Mucosa of descending colon (tissue), 3 donors: ENCODE measurements at regions not wholly inside any gene's neighbourhood (a gene's known extent, or its start where the extent isn't known, plus 50 kb on each side); places are given as distances from the start of the nearest gene placed in this dataset.

Source experiments
- ATAC-seq: fragments of 200-7000 bp; cut with Tn5 transposase; one replicate; pipeline ENCODE4 v1.9.1; 2020; ENCODE audit warnings: mild to moderate bottlenecking, moderate library complexity
- DNase-seq, 3 donors: peaks; one replicate each; pipeline ENCODE4 v3.0.0-alpha.2; 2020
- H3K36me3 ChIP-seq: fragments of 200-600 bp; one replicate; pipeline ENCODE4 v1.8.0; 2021; ENCODE audit warnings: low read depth, mild to moderate bottlenecking
- H3K4me1 ChIP-seq: fragments of 200-600 bp; one replicate; pipeline ENCODE4 v1.8.0; 2021; ENCODE audit warnings: low read depth, mild to moderate bottlenecking
- H3K4me3 ChIP-seq: fragments of 200-600 bp; one replicate; pipeline ENCODE4 v1.8.0; 2021; ENCODE audit warnings: mild to moderate bottlenecking
- H3K9me3 ChIP-seq: fragments of 200-600 bp; one replicate; pipeline ENCODE4 v1.8.0; 2021; ENCODE audit warnings: mild to moderate bottlenecking
- CTCF ChIP-seq: fragments of 200-600 bp; IDR thresholded peaks from one replicate; pipeline ENCODE4 v1.8.0; 2022; ENCODE audit warnings: antibody characterized with exemption, mild to moderate bottlenecking
- intact Hi-C, 2 donors: fragments of 100-400 bp; cut with DNase I in 1 of 2; cut with micrococcal nuclease in 1 of 2; formaldehyde crosslinking; loops; one replicate each; pipeline versions ENCODE4 v1.11.0 to v1.11.1; 2022; cut with DNase I, micrococcal nuclease
- donor health status: DM: no; HTN: no; CAD: no; lungs with moderate emphysema.
- donor health status: DM: no; HTN: no; CAD: no.
- donor health status: DM: no; HTN: yes; CAD: no.

DNA sequence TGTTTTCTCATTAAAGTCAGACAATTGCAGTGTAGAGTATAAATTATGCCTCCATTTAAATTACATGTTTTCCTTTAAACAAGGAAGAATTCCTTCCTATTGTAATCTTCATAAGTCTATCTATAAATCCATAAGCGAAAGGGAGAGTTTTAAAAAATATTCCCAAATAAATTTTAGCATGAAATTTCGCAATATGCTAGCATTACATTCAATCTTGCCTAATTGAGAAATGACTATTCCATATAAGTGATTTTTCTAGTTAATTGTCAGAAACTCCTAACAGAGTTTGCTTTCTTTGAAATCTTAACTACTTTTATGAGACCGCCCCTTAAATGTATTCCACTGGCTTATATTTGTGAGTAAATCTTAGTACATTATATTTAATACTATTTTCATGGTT, 133.1 kb upstream of the CRIM1 start:
- Histone ChIP-seq H3K4me3 (no peak overlapping the region), H3K9me3 (no peaks in the 10 kb centered on the region), H3K36me3 (no peaks in the 10 kb centered on the region), H3K4me1 (no peaks in the 10 kb centered on the region)
- intact Hi-C loops = no loop called here
- ATAC-seq (no peak), DNase-seq (no peak)
- no peak for TF ChIP-seq CTCF

DNA sequence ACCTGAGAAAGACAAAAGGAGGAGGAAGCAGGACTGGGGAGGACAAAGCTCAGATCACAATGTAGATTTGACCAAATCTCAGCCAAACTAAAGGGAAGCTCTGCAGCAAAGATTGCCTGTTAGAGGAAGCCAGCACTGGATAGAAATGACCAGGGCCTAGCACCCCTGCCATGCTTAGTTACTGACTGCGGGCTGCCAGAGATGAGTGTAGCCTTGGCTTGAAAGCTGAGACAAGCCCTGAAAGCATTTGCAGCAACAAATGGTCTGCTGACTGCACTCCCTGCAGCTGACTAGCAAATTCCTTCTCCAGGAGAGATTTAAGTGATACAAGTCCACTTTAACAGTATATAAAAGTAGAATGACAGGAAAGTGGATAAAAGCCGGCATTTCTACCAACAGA, 140.9 kb upstream of the CRIM1 start:
- H3K4me3 ChIP-seq = no peak overlapping the region
- DNase-seq (no peak), ATAC-seq (no peak)
- no peak for TF ChIP-seq CTCF
- H3K9me3 ChIP-seq = no peaks in the 10 kb centered on the region
- intact Hi-C loops = no loop called here
- H3K4me1 ChIP-seq = no peaks in the 10 kb centered on the region
- no peaks in the 10 kb centered on the region for H3K36me3 ChIP-seq

DNA sequence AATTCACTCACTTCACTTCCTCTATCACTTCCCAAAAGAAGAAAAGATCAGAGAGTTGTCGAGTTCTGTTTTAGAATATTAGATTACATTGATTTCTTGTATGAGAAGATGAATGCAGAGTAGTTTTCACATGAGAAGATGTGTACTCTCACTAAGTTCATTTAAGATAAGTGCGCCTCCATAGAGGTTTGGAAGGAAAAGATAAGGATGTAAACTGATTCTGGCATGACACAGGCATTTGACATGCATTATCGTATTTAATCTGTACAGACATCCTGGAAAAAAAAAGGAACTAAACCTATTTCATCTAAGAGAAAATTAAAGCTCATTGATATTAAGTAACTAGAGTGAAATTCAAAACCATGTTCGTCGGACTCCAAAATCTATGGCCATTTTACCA, 152.2 kb upstream of the CRIM1 start:
- Histone ChIP-seq H3K4me3 (no peak overlapping the region), H3K36me3 (no peaks in the 10 kb centered on the region), H3K9me3 (no peaks in the 10 kb centered on the region), H3K4me1 (no peaks in the 10 kb centered on the region)
- no peak for DNase-seq
- no peak for ATAC-seq
- no peak for TF ChIP-seq CTCF
- intact Hi-C loops = no loop called here

- ATAC-seq = no peak
- Histone ChIP-seq H3K36me3 (no peaks in the 10 kb centered on the region), H3K4me1 (no peaks in the 10 kb centered on the region), H3K4me3 (no peak overlapping the region), H3K9me3 (no peaks in the 10 kb centered on the region)
- intact Hi-C loops = no loop called here
- no peak for DNase-seq
- TF ChIP-seq CTCF = no peak
Observed at GRCh38 chr2:36197181-36197971, 158.2 kb upstream of the CRIM1 start.

- Histone ChIP-seq H3K9me3 (no peaks in the 10 kb centered on the region), H3K4me3 (no peak overlapping the region), H3K4me1 (no peaks in the 10 kb centered on the region), H3K36me3 (no peaks in the 10 kb centered on the region)
- no peak for DNase-seq
- TF ChIP-seq CTCF = no peak
- intact Hi-C loops = no loop called here
- ATAC-seq = no peak
Observed at GRCh38 chr2:36193680-36194079, 161.9 kb upstream of the CRIM1 start.

DNA sequence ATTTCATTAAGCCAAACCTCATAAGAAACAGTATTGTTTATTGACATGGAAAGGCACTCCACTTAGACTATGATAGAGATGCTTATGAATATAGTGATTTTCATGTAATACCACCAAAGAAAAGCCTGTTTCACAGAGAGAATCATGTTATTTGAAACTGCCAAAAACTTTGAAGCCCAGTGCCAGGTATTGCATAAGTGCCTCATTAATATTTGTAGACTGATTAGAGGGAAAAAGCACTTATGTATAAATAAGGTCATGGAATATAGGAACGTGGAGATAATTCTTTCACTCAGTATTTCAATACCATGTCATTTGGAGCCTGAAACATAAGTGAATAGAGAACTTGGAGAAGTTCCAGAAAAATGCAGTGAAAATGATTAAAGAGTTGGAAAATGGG, 162.6 kb upstream of the CRIM1 start:
- H3K4me3 ChIP-seq = no peak overlapping the region
- H3K36me3 ChIP-seq = no peaks in the 10 kb centered on the region
- no peaks in the 10 kb centered on the region for H3K4me1 ChIP-seq
- DNase-seq = no peak
- no peak for ATAC-seq
- no peaks in the 10 kb centered on the region for H3K9me3 ChIP-seq
- TF ChIP-seq CTCF = no peak
- intact Hi-C loops = no loop called here
